ENCODE measurements at regions not wholly inside any gene's neighbourhood (a gene's known extent, or its start where the extent isn't known, plus 50 kb on each side); places are given as distances from the start of the nearest gene placed in this dataset.
A peak's percentile ranks its signal among the peaks of the same experiment; 100 is the strongest.

DNA sequence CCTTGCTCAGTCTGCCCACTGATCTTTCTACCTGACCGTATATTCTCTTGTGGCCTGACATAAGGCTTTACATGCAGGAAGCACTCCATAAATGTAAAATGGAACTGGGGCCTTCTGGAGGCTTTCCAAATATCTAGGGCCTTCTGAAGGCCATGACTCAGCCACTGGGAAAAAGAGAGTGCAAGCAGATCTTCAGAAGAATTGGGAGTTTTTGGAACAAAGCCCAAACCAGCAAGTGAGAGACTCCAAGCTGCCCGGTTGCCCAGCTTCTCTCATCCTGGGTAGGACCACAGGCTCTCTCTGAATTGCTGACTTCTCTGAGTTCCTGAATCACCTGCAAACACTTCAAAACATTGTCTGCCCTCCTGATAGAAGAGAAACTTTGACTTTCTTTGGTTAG is 107.9 kb upstream of the BMAL1 start:
- H4K20me1 ChIP-seq (replicated peaks; ENCODE audit: control insufficient read depth, insufficient read depth, low read length) = no peaks in the 10 kb centered on the region
- peaks cover 5 to 20% of the 10 kb centered on the region in 2 experiments; a peak in 3 of 5 replicates for H3K27me3 ChIP-seq (ENCODE audit: control insufficient read depth in 2 of 2, insufficient read depth in 2 of 2, low read length in 2 of 2)
- H3K4me2 ChIP-seq (ENCODE audit: insufficient read depth, low read length) = no peak overlapping the region
- H3K9me3 ChIP-seq (replicated peaks; ENCODE audit: control insufficient read depth, insufficient read depth, low read depth, low read length) = no peaks in the 10 kb centered on the region
- H3K9ac ChIP-seq (ENCODE audit: insufficient read depth in 1 of 2, low read depth in 2 of 2, low read length in 2 of 2) = no peak overlapping the region
- WGBS (ENCODE audit: insufficient coverage, low coverage, missing lambda C conversion rate) = 0% methylated on average over 2 of the region's 2 CpGs
- H3K4me3 ChIP-seq = no peak overlapping the region
- POLR2A ChIA-PET = interaction anchor here (0.7 kb wide), 1 partner anchor 739 kb away, joined by 3 read pairs; no protein-coding TSS in a partner anchor
- DNase-seq (ENCODE audit: extremely low read depth in 1 of 4, low spot score in 3 of 4) = peak in 1 of 4 experiments; percentile 18
- TF ChIP-seq TARDBP (IDR thresholded peaks at IDR 0.05) (no peak), NFIC (IDR thresholded peaks at IDR 0.05) (0 out of 2 replicates have a peak, but pooled peaks have one; percentile 23)
- FAIRE-seq = no peak
- no TSS peak for BruUV-seq (replicated peaks)
- ATAC-seq = no peak
- H3K36me3 ChIP-seq (ENCODE audit: control insufficient read depth, insufficient read depth, low read length) = no peaks in the 10 kb centered on the region
- intact Hi-C loops (cut with micrococcal nuclease) = no loop called here
- no peak overlapping the region for H2AFZ ChIP-seq (ENCODE audit: low read depth, low read length)
- in situ Hi-C loops (cut with MboI) = no loop called here
- no peak overlapping the region for H3K27ac ChIP-seq (ENCODE audit: extremely low read depth, low read depth, low read length)
- no peaks in the 10 kb centered on the region for H3K4me1 ChIP-seq (replicated peaks in 1 of 2; ENCODE audit: control insufficient read depth in 2 of 2, insufficient read depth in 2 of 2, low read length in 2 of 2)
- no peaks in the 10 kb centered on the region for H3K9me1 ChIP-seq (ENCODE audit: control insufficient read depth, insufficient read depth, low read length)
- no peaks in the 10 kb centered on the region for H3K79me2 ChIP-seq (ENCODE audit: control insufficient read depth, insufficient read depth, low read length)
- CTCF ChIA-PET (ENCODE audit: low intra/inter-chr PET ratio) = no interaction called here

DNA sequence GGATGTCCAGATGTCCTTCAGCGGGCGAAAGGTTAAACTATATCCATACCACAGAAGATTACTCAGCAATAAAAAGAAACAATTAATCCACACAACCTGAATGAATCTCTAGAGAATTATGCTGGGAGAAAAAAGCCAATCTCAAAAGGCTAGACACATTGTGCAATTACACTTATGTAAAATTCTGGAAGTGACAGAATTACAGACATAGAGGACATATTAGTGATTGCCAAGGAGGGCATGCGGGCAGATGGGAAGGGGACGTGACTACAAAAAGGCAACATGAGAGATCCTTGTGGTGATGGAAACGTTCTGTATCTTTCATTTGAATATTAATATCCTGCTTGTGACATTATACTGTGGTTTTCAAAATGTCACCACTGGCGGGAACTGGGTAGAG is 103.5 kb upstream of the BMAL1 start:
- WGBS (ENCODE audit: insufficient coverage, low coverage, missing lambda C conversion rate) = 3% methylated on average over 6 of the region's 6 CpGs
- ATAC-seq (no peak), DNase-seq (ENCODE audit: extremely low read depth in 1 of 4, low spot score in 3 of 4) (no peak), FAIRE-seq (no peak)
- H3K4me2 ChIP-seq (ENCODE audit: insufficient read depth, low read length) = no peak overlapping the region
- no peaks in the 10 kb centered on the region for H4K20me1 ChIP-seq (replicated peaks; ENCODE audit: control insufficient read depth, insufficient read depth, low read length)
- no peak overlapping the region for H2AFZ ChIP-seq (ENCODE audit: low read depth, low read length)
- H3K4me3 ChIP-seq = no peak overlapping the region
- H3K79me2 ChIP-seq (ENCODE audit: control insufficient read depth, insufficient read depth, low read length) = no peaks in the 10 kb centered on the region
- no peaks in the 10 kb centered on the region for H3K9me1 ChIP-seq (ENCODE audit: control insufficient read depth, insufficient read depth, low read length)
- no TSS peak for BruUV-seq (replicated peaks)
- no peaks in the 10 kb centered on the region for H3K36me3 ChIP-seq (ENCODE audit: control insufficient read depth, insufficient read depth, low read length)
- peaks cover 14 to 15% of the 10 kb centered on the region in 2 experiments; a peak in 3 of 5 replicates for H3K27me3 ChIP-seq (ENCODE audit: control insufficient read depth in 2 of 2, insufficient read depth in 2 of 2, low read length in 2 of 2)
- H3K27ac ChIP-seq (ENCODE audit: extremely low read depth, low read depth, low read length) = no peak overlapping the region
- H3K4me1 ChIP-seq (replicated peaks in 1 of 2; ENCODE audit: control insufficient read depth in 2 of 2, insufficient read depth in 2 of 2, low read length in 2 of 2) = no peaks in the 10 kb centered on the region
- ChIA-PET CTCF (ENCODE audit: low intra/inter-chr PET ratio) (no interaction called here), POLR2A (interaction anchor here (0.7 kb wide), 1 partner anchor 965 kb away, joined by 3 read pairs; no protein-coding TSS in a partner anchor)
- H3K9me3 ChIP-seq (replicated peaks; ENCODE audit: control insufficient read depth, insufficient read depth, low read depth, low read length) = no peaks in the 10 kb centered on the region
- in situ Hi-C loops (cut with MboI) = no loop called here
- intact Hi-C loops (cut with micrococcal nuclease) = no loop called here
- no peak overlapping the region for H3K9ac ChIP-seq (ENCODE audit: insufficient read depth in 1 of 2, low read depth in 2 of 2, low read length in 2 of 2)
- TF ChIP-seq PHF21A (IDR thresholded peaks at IDR 0.05; ENCODE audit: borderline replicate concordance, low read depth) (no peak), ZNF316 (IDR thresholded peaks at IDR 0.05) (peak; percentile 20; the same call in 1 of the 2 replicates), ESRRA (IDR thresholded peaks at IDR 0.05; ENCODE audit: borderline replicate concordance, low read depth) (no peak)
- TF ChIP-seq, protein P1, sequence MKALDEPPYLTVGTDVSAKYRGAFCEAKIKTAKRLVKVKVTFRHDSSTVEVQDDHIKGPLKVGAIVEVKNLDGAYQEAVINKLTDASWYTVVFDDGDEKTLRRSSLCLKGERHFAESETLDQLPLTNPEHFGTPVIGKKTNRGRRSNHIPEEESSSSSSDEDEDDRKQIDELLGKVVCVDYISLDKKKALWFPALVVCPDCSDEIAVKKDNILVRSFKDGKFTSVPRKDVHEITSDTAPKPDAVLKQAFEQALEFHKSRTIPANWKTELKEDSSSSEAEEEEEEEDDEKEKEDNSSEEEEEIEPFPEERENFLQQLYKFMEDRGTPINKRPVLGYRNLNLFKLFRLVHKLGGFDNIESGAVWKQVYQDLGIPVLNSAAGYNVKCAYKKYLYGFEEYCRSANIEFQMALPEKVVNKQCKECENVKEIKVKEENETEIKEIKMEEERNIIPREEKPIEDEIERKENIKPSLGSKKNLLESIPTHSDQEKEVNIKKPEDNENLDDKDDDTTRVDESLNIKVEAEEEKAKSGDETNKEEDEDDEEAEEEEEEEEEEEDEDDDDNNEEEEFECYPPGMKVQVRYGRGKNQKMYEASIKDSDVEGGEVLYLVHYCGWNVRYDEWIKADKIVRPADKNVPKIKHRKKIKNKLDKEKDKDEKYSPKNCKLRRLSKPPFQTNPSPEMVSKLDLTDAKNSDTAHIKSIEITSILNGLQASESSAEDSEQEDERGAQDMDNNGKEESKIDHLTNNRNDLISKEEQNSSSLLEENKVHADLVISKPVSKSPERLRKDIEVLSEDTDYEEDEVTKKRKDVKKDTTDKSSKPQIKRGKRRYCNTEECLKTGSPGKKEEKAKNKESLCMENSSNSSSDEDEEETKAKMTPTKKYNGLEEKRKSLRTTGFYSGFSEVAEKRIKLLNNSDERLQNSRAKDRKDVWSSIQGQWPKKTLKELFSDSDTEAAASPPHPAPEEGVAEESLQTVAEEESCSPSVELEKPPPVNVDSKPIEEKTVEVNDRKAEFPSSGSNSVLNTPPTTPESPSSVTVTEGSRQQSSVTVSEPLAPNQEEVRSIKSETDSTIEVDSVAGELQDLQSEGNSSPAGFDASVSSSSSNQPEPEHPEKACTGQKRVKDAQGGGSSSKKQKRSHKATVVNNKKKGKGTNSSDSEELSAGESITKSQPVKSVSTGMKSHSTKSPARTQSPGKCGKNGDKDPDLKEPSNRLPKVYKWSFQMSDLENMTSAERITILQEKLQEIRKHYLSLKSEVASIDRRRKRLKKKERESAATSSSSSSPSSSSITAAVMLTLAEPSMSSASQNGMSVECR (CRISPR knock-in tag; IDR thresholded peaks at IDR 0.05) = no peak
